Activated CD8-positive, alpha-beta memory T cell treated with anti-CD3 and anti-CD28 coated beads, Interleukin-2, amount 50 U/mL, for 4 hours (primary cell): ENCODE measurements at regions not wholly inside any gene's neighbourhood (a gene's known extent, or its start where the extent isn't known, plus 50 kb on each side); places are given as distances from the start of the nearest gene placed in this dataset.

ENCODE experiments used
- DNase-seq: peaks from one replicate; pipeline ENCODE4 v3.0.0-alpha.2; 2020

DNA sequence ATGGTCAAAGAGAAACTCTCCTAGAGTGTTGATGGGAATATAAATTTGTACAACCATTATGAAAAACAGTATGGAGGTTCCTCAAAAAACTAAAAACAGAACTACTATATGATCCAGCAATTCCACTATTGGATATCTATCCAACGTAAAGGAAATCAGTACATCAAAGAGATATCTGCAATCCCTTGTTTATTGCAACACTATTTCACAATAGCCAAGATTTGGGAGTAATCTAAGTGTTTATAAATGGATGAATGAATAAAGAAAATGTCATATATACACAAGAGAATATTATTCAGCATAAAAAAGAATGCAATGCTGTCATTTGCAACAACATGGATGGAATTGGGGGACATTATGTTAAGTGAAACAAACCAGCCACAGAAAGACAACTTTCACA lies 1118.1 kb upstream of the PRKX start:
- no peak for DNase-seq

DNA sequence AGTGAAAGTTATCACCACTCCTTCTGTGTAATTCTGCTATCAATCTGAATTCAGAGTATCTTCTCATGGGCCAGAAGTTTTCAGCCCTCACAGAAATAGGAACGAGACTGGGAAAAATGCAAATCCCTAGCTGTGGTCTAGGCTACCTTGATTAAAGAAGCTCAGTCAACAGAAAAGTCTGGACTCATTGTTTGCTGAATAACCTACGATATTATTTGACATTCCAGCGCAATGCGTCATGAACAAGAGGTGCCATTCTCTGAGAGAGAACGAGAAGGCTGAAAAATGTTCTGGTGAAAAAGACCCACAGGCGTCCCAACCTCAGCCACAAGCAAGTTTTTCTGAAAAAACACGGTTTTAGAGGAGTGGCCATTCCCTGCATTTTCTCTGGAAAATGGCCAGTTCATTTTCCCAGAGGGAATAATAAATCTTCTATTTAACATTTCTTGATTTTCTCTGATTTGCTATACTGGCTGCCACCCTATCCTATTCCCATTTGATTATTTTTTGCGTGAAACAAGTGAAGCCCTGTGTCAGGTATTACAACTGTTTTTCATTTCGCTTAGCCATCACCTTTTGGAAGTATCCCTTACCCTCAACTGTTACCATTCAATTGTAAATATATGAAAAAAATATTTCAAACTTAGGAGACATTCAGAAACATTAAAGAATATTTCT lies 1117.6 kb upstream of the PRKX start:
- DNase-seq: no peak

DNA sequence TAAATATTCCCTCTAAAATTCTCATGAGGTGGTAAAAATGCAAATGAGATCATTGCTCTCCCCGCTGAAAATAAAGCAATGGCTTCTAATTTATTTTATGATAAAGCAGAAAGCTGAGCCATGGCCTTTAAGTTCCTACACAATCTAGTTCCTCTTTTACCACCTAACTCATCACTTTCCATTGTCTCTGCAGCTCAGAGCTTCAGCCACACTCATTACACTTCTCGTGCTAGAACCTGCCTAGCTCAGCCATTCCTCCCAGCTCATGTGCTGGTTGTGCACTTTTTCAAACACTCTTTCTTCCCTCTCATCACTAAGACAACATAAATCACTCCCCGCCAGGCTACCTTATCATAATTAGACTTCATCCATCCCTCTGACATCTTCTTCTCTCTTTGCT lies 1112.1 kb upstream of the PRKX start:
- no peak for DNase-seq

DNA sequence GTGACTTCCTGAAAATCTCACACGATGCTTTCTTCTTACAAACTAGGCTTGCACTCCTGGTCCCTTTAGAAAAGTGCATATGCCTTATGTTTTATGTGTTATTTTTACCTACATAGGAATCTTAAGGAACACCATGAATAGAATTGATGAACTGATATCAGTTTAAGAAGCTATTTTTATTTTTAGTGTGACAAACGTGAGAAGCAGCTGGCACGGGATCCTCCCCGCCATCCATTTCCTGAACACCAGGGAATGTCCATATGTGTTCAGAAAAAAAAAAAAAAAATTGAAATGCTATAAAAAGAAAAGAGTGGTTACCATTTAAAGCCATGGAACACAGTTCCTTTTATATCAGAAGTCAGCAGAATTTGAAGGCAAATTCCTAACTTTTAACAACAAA lies 1096.1 kb upstream of the PRKX start:
- no peak for DNase-seq

DNA sequence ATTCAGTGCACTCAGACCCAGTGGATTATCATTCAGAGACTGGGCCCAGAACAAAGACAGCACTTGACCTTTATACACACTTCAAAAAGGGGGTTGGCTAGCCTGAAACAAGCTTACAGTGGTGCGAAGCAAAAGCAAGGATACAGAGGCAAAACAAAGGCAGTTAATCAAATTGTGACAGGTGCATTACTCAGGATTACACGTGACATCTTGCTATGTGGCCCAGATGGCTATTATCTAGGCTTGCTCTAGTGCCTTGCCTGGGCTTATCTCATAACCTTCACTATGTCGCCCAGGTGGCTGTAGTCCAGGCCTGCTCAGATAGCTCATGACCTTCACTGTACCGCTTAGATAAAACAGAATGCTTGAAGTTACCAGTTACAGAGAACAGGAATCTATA lies 1092.1 kb upstream of the PRKX start:
- DNase-seq: no peak

DNA sequence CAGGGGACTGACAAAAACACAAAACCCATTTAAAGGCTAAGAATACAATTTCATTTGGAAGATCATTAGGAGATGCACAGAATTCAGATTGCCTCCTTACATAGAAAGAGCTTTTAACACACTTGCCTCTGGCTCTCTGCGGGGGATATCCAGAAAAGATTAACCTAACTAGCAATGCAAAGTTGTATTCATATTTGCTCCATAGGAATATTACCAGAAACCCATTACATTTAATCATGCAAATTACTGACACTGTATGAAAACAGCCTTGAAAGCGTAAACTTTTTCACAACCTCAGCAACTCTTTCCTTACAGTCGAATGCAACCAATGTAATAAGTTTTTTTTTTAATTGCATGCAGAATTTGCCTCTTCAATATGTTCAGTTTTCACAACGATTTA lies 1087.3 kb upstream of the PRKX start:
- DNase-seq: no peak

DNA sequence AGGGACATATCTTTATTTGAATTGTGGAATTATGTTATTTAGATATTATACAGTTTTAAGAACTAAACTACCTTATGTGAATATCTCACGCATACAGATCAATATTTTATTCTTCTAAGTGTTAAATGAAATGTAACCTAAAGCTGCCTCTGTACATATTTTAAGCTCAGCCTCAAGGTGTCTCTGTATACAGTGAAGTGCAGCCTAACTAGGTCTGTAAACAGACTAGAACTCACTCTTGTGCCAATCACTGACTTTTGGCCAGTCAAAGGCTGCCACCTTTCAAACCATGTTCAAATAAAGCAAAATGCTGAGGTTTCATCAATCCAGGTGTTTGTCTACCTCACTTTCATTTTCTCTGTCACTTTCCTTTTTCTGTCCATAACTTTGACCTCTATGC lies 1074.5 kb upstream of the PRKX start:
- no peak for DNase-seq

DNA sequence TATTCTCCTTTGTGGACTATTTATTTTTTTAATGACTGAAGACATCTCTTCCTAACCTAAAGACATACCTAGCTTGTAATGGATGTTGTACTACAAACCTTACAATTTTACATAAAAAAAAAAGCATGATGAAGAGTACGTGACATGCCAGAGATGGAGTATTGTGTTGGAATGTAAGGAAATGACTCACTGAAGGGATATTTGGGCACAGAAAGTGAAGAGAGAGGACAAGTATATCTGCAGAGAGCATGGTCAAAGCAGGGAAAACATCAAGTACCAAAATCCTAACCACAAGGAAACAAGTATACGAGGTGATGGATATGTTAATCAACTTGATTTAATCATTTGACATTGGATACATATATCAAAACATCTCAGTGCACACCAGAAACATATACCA lies 1051.4 kb upstream of the PRKX start:
- no peak for DNase-seq

DNA sequence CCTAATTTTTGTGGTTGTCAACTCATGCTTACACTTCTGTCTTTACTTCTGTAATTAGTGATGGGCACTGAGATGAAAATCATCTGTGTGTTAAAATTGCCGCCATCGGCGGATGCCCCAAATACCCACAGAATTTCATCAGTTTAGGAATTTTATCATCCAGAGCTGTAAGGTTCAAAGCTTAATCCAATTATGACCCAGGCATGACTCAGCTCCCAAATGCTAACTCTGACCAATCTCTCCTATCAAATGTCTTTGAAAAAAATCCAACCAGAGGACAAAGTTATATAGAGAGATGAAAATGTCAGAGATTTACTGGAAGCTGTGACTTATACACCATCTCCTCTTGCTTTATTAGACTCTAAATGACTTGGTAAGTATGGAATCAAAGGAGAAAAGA lies 1048.7 kb upstream of the PRKX start:
- DNase-seq: no peak

DNA sequence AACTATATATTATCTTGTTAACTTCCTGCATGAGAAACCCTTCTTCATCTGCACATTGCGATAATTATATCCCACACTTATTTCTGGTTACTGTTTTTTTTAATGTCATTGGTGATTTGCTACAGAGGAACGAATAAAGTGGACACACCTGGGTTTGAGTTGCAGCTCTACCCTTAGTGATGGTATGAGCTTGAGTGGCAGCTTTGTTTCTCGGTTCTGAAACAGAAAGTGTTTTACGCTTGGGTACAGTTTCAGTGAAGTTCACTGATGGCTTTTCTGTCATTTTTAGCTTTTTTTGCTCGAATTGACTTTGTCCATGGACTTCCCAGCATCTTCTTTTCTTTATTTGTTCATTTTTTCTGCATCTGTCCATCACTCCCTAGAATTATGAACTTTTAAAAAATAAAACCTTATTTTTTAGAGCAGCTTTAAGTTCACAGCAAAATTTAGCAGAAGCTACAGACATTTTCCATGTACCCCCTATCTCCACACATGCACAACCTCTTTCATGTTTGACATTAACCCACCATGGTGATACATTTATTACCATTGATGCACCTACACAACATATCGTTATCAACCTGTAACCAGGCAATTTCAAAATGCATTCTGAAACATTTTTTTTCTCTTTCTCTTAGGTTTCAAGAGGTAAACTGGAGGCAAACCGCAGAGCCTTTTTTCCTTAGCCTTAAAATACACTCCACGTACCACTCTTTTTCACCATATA lies 1041.6 kb upstream of the PRKX start:
- DNase-seq: no peak

DNA sequence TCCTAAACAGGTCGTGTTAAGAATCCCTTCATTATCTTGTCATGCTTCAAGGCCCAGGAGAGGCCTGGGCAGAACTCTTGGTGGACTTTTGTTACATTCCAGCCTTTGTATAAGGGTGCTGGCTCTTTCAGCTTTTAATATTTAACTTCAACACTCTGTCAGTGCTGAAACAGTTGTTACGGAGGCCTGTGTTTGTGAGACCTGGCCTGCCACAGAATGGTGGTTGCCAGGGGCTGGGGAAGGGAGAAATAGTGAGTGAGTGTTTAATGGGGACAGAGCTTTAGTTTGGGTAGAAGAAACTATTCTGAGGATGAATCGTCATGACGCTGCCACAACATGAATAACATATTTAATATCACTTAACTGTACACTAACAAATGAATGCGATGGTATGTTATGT lies 1027.6 kb upstream of the PRKX start:
- no peak for DNase-seq

DNA sequence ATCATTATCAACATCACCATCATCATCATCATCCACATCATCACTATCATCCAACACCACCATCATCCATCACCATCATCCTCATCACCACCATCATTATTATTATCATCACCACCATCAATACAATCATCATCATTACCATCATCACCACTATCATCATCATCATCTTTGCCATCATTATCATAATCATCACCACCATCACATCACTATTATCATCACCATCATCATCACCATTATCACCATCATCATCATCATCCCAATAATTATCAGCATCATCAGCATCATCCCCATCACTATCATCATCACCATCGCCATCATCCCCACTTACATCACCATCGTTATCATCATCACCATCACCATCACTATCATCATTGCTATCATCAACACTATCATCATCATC lies 1021.9 kb upstream of the PRKX start:
- no peak for DNase-seq

DNA sequence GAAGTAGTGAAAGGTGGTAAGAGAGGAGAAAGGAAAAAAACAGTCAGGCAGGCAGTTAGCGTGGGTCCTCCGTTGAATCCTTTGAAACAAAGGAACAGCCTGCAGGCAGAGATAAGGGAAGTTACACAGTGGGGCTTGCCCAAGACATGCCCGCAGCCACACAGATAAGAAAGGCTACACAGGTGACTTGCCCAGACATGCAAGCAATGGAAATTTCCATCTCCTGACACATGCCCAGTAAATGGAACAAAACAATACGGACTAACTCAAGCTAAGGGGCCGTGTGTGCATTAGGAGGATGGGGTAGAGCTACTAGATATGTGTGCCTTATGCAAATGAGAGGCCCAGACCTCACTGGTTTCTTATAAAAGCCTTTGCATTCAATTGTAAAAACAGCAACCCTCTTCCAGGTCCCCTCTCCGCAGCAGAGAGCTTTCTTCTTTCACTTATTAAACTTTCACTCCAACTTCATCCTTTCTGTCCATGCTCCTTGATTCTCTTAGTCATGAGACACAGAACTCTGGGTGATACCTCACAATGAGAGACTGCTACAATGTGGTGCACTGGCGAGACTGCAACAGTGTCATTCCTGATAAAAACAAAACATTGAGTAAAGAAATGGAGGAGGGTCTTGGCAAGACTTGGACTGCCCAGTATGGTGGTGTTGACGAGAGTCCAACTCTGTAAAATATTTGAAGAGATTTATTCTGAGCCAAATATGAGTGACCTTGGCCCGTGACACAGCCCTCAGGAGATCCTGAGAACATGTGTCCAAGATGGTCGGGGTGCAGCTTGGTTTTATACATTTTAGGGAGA lies 997.4 kb upstream of the PRKX start:
- DNase-seq: no peak

DNA sequence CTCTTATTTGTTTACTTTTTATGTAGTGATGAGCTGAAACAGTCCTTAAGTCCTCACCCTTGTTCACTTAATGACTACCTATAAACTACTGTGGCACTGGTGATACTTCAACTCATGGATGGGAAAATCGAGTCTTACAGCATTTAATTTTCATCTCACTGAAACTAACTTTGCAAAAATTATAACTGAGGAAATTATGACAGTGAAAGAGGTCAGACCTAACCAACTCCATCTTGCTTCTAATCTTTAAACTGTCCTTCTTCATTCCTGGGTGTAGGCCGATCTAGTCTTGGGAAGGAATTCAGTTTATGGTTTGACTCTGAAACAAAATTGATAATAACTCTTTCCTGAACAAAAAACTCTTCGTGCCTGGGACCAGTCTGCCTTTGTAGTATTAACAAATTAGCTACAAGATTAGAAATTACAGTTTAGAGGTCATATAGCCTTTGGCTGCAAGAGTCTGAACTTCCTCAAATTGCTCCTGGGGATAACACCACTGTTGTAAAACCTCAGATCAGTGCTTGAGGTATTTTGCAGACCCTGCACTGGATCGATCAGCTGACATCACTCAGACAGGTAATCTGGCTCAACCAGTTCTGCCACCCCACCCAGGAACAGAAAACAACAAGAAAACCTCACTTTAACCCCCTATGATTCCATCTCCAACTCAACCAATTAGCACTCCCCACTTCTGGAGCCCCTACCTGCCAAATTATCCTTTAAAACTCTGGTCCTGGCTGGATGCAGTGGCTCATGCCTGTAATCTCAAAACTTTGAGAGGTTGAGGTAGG lies 995.7 kb upstream of the PRKX start:
- DNase-seq: no peak

DNA sequence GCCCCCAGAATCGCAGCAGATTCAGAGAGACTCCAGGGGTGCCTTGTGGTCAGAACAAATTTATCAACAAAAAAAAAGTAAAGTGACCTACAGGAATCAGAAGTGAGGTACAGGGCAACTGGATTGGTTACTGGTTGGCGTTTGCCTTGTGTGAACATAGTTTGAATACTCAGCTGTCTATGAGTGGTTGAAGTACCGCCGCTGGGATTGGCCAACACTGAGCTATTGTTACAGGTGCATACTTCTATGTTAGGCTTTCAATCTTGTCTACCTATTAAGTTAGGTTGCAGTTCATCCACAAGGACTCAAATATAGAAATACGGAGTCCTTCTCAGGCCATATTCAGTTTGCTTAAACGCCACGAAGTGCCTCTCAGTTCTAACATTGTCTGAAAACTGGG lies 993.5 kb upstream of the PRKX start:
- no peak for DNase-seq

DNA sequence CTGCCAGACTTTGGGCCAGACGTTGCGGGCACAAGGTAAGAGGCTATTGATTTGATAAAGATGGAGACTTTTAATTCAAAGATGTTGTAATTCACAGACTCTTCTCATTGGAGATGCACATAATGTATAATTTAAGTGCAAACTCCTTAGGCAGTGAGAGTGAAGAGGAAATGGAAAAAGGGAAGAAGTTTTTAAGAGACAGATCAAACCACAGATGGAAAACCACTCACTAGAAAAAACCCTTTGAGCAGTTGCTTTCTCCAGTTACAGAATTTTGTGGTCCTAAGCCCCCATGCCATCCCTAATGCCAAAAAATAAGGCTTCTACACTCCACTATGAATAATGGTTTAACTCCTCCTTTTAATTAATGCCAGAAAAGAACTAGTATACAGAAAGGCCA lies 977.1 kb upstream of the PRKX start:
- DNase-seq: no peak

DNA sequence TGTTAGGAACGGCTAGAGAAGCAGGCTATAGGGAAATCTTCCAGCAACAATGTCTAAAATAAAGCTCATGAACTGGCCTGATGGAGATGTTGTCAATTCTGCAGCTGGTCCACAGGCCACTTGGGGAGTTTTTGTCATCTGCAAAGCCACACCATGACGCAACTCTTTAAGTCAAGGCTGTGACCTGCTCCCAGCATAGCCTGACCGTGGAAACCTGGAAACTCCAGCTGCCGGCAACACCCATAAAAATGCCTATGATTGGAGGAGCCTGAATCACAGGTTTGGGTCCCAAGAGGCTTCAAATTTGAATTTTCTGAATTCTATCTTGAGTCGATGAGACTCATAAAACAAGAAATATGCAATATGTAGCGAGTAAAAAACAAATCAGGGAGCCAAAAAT lies 969.2 kb upstream of the PRKX start:
- no peak for DNase-seq

DNA sequence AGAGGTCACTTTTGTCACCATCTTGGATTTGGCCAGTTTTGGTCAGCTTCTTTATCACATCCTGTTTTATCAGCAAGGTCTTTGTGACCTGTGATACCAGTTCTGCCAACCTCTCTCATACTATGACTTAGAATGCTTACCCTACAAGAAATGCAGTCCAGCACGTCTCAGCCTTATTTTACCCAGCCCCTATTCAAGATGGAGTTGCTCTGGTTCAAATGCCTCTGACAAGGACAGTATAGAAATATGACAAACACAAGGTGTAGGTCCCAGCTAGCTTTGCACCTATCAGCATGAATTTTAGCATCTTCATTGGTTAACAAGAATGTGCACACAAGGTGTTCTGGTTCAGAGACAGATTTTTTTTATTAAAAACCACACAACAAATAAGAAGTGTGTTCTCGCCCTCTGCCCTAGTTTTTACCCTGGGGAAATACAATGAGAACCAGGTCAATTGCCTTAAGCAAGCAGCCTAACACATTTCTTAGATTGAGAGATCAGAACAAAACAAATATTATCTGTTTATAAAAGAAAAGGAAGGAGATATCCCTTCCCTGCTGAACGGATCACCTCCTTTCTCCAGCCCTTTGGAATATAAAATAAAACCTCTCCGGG lies 962.3 kb upstream of the PRKX start:
- DNase-seq: no peak

DNA sequence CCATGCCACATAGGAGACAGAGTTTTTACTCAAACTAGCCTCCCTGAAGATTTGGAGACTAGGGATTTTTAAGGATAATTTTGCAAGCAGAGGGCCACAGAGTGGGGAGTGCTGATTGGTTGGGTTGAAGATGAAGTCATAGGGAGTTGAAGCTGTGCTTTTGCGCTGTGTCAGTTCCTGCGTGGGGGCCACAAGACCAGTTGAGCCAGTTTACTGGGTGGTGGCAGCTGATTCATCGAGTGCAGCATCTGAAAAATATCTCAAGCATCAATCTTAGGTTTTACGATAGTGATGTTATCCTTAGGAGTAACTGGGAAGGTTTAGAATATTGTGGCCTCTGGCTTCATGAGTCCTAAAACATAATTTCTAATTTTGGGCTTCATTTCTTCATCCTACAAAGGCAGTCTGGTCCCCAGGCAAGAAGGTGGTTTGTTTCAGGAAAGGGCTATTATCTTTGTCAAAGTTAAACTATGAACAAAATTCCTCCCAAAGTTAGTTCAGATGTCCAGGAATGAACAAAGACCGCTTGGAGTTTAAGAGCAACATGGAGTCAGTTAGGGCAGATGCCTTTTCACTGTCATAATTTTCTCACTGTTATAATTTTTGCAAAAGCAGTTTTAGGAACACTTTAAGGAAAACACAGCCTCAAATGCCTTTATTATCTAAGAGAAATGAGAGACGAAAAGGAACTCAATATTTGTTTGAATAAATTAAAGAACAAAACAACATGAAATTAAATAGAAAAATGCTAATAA lies 960.8 kb upstream of the PRKX start:
- DNase-seq: no peak

DNA sequence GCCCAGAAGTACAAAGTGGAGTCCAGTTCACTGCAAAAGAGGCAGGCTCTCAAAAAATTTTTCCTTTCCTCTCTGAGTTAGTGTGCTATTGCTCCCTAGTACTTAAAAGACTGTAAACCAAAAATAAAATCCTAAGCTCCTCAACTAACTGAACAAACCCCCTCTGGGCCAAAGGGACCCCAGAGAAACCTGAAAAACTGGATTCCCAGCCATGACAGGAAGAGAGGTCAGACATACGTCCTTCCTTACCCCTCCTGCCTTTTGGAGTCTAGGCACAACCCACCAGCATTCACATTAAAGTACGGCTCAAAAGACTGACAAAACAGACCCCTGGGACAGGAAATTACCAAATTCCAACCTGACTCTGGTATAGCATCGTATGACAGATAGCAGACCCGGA lies 957.9 kb upstream of the PRKX start:
- DNase-seq: no peak

DNA sequence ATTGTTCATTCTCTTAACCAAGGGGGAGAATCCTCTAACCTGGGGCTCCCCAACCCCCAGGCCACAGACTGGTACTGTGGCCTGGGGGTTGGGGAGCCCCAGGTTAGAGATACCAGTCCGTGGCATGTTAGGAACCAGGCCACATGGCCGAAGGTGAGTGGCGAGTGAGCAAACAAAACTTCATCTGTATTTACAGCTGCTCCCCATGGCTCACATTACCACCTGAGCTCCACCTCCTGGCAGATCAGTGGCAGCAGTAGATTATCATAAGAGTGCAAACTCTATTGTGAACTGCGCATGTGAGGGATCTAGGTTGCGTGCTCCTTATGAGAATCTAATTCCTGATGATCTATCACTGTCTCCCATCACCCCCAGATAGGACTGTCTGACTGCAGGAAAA lies 957.2 kb upstream of the PRKX start:
- DNase-seq: no peak
